ENCODE measurements at regions not wholly inside any gene's neighbourhood (a gene's known extent, or its start where the extent isn't known, plus 50 kb on each side); places are given as distances from the start of the nearest gene placed in this dataset.

DNA sequence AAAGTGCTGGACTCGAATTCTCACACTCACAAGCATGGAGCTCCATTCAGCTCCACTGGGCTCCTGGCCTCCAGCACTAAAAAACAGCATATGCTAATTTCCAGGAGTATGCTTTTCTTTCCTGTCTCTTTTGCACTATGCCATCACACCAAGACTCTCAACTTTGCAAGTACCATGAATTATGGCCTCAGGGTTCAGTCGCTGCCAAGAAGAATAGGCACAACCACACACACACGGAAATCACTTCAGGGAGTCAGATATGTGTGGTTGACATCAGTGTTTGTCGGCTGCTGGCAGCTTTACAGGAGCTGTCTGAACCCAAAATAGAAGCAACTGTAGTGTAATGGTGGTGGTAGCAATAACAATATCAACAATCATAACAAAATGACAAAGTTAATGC lies 305.0 kb upstream of the SLCO3A1 start:
- TF ChIP-seq, protein P1, sequence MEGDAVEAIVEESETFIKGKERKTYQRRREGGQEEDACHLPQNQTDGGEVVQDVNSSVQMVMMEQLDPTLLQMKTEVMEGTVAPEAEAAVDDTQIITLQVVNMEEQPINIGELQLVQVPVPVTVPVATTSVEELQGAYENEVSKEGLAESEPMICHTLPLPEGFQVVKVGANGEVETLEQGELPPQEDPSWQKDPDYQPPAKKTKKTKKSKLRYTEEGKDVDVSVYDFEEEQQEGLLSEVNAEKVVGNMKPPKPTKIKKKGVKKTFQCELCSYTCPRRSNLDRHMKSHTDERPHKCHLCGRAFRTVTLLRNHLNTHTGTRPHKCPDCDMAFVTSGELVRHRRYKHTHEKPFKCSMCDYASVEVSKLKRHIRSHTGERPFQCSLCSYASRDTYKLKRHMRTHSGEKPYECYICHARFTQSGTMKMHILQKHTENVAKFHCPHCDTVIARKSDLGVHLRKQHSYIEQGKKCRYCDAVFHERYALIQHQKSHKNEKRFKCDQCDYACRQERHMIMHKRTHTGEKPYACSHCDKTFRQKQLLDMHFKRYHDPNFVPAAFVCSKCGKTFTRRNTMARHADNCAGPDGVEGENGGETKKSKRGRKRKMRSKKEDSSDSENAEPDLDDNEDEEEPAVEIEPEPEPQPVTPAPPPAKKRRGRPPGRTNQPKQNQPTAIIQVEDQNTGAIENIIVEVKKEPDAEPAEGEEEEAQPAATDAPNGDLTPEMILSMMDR (IDR thresholded peaks at IDR 0.05; ENCODE audit: unreplicated experiment) = no peak
- no peak for DNase-seq (ENCODE audit: low spot score)
- H3K4me3 Mint-ChIP-seq (ENCODE audit: unreplicated experiment) = no peak overlapping the region
- no peaks in the 10 kb centered on the region for H3K9me3 Mint-ChIP-seq (ENCODE audit: unreplicated experiment)
- H3K4me1 Mint-ChIP-seq (ENCODE audit: unreplicated experiment) = no peaks in the 10 kb centered on the region
- no peaks in the 10 kb centered on the region for H3K27me3 Mint-ChIP-seq (ENCODE audit: unreplicated experiment)
- H3K36me3 Mint-ChIP-seq (ENCODE audit: low read depth, unreplicated experiment) = no peaks in the 10 kb centered on the region
- H3K27ac Mint-ChIP-seq (ENCODE audit: unreplicated experiment) = no peak overlapping the region

GRCh38 chr15:91549581-91549980 lies 303.9 kb upstream of the SLCO3A1 start:
- no peaks in the 10 kb centered on the region for H3K9me3 Mint-ChIP-seq (ENCODE audit: unreplicated experiment)
- no peak overlapping the region for H3K27ac Mint-ChIP-seq (ENCODE audit: unreplicated experiment)
- no peaks in the 10 kb centered on the region for H3K36me3 Mint-ChIP-seq (ENCODE audit: low read depth, unreplicated experiment)
- TF ChIP-seq, protein P1 (IDR thresholded peaks at IDR 0.05; ENCODE audit: unreplicated experiment) = no peak
- no peaks in the 10 kb centered on the region for H3K27me3 Mint-ChIP-seq (ENCODE audit: unreplicated experiment)
- H3K4me1 Mint-ChIP-seq (ENCODE audit: unreplicated experiment) = no peaks in the 10 kb centered on the region
- H3K4me3 Mint-ChIP-seq (ENCODE audit: unreplicated experiment) = no peak overlapping the region
- DNase-seq (ENCODE audit: low spot score) = no peak

GRCh38 chr15:91552555-91552954 lies 301.0 kb upstream of the SLCO3A1 start:
- H3K36me3 Mint-ChIP-seq (ENCODE audit: low read depth, unreplicated experiment) = no peaks in the 10 kb centered on the region
- no peaks in the 10 kb centered on the region for H3K4me1 Mint-ChIP-seq (ENCODE audit: unreplicated experiment)
- H3K4me3 Mint-ChIP-seq (ENCODE audit: unreplicated experiment) = no peak overlapping the region
- TF ChIP-seq, protein P1 (IDR thresholded peaks at IDR 0.05; ENCODE audit: unreplicated experiment) = no peak
- H3K9me3 Mint-ChIP-seq (ENCODE audit: unreplicated experiment) = no peaks in the 10 kb centered on the region
- H3K27ac Mint-ChIP-seq (ENCODE audit: unreplicated experiment) = no peak overlapping the region
- DNase-seq (ENCODE audit: low spot score) = no peak
- no peaks in the 10 kb centered on the region for H3K27me3 Mint-ChIP-seq (ENCODE audit: unreplicated experiment)

GRCh38 chr15:91553196-91553854 lies 300.2 kb upstream of the SLCO3A1 start:
- TF ChIP-seq, protein P1 (IDR thresholded peaks at IDR 0.05; ENCODE audit: unreplicated experiment) = no peak
- Mint-ChIP-seq H3K36me3 (ENCODE audit: low read depth, unreplicated experiment) (no peaks in the 10 kb centered on the region), H3K27ac (ENCODE audit: unreplicated experiment) (no peak overlapping the region), H3K4me1 (ENCODE audit: unreplicated experiment) (no peaks in the 10 kb centered on the region), H3K9me3 (ENCODE audit: unreplicated experiment) (no peaks in the 10 kb centered on the region), H3K4me3 (ENCODE audit: unreplicated experiment) (no peak overlapping the region), H3K27me3 (ENCODE audit: unreplicated experiment) (peaks cover 1% of the 10 kb centered on the region)
- DNase-seq (ENCODE audit: low spot score) = no peak

DNA sequence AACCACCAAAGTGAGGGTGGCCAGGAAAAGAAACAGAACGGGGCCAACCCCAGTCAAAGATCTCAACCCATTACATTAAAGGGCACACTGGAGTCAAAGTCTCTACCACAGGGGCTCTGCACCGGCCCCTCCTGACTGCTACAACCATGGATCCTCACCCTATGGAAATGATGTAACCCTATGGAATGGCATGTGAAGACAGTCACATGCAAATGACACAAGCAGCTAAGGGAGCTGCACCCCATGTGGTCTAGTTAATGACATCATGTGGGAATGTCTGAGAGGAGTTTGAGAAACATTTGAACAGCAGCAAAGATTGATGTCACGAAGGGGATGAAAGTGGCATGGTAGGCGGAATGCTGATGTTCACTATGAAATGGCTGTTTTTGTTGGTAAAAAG lies 298.2 kb upstream of the SLCO3A1 start:
- no peak for DNase-seq (ENCODE audit: low spot score)
- Mint-ChIP-seq H3K9me3 (ENCODE audit: unreplicated experiment) (no peaks in the 10 kb centered on the region), H3K4me1 (ENCODE audit: unreplicated experiment) (no peaks in the 10 kb centered on the region), H3K27me3 (ENCODE audit: unreplicated experiment) (peaks cover 1% of the 10 kb centered on the region), H3K36me3 (ENCODE audit: low read depth, unreplicated experiment) (no peaks in the 10 kb centered on the region), H3K4me3 (ENCODE audit: unreplicated experiment) (no peak overlapping the region), H3K27ac (ENCODE audit: unreplicated experiment) (no peak overlapping the region)
- TF ChIP-seq, protein P1 (IDR thresholded peaks at IDR 0.05; ENCODE audit: unreplicated experiment) = no peak
